HUES64 (cell line): ENCODE measurements at regions not wholly inside any gene's neighbourhood (a gene's known extent, or its start where the extent isn't known, plus 50 kb on each side); places are given as distances from the start of the nearest gene placed in this dataset.

Experiments used
- H3K27ac ChIP-seq: 2 replicates; pipeline ENCODE4 v1.7.0; 2013; ENCODE audit warnings: low read depth, low read length, inconsistent platforms
- H3K27me3 ChIP-seq: 2 replicates; pipeline ENCODE4 v1.6.1; 2013; ENCODE audit warnings: mild to moderate bottlenecking, low read length; ENCODE audit not compliant: insufficient read depth
- H3K36me3 ChIP-seq: 2 replicates; pipeline ENCODE4 v1.6.1; 2013; ENCODE audit warnings: mild to moderate bottlenecking, low read length; ENCODE audit not compliant: insufficient read depth
- H3K4me1 ChIP-seq: 2 replicates; pipeline ENCODE4 v1.6.1; 2013; ENCODE audit warnings: mild to moderate bottlenecking, low read length, moderate library complexity; ENCODE audit not compliant: insufficient read depth
- H3K4me3 ChIP-seq: 2 replicates; pipeline ENCODE4 v1.5.1; 2013; ENCODE audit warnings: mild to moderate bottlenecking, low read length, moderate library complexity
- H3K9ac ChIP-seq: 2 replicates; pipeline ENCODE4 v1.6.1; 2013; ENCODE audit warnings: mild to moderate bottlenecking, low read depth, low read length
- H3K9me3 ChIP-seq: 2 replicates; pipeline ENCODE4 v1.6.1; 2013; ENCODE audit warnings: low read depth, low read length; ENCODE audit not compliant: insufficient read depth
- WGBS: fragments of 150-250, 120-280 bp; methylation state at CpG from one replicate; pipeline ENCODE4 v1.1.7; 2013; ENCODE audit warnings: missing lambda C conversion rate; 5-methylcytosine and 5-hydroxymethylcytosine counted together

DNA sequence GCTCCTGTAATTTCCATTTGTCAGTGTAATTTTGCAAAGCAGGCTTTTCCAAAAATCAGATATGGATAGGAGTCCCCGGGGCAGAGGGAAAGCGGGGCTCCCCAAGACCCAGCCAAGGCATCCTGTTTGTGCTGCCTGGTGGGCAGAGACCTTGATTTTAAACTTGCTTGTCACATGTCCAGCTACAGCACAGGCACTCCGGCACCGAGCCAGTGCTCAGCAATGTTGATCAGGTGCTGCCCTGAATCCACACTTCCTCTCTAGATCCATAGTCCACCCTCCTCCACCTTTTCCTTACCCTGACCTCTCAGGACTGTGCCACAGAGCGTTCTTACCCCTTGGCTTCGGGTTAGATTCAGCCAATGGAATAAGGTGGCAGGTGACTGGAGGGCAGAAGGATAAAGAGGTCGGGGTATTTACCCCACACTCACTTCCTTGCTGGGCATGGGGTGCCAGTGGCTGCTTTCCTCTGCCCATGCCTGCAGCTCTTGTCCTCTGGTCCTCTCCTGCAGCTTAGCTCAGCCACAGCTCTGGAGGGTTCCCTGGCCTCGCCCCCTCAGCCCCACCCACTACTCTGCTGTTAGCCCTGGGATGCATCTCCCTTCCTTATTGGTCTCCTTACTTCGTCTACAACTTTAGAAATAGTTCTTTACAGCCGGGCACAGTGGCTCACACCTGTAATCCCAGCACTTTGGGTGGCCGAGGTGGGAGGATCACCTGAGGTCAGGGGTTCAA lies 80.1 kb downstream of the IRF2BPL start:
- peaks cover 19% of the 10 kb centered on the region for H3K4me1 ChIP-seq

DNA sequence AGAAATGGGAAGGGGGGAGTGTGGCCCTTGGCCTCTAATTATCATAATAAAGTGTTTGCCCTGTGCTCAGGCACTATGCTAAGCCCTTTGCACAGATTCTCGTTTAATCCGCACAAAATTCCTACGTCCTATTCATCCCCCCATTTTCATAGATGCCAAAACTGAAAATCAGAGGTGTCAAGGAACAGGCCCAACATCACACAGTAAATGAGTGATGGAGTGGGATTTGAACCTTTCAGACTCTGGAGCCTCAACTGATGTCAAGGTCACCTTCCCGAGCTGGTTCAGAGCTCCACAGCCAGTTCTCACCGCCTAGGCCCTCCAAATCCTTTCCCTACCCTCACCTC lies 80.7 kb downstream of the IRF2BPL start:
- Histone ChIP-seq H3K36me3 (no peaks in the 10 kb centered on the region), H3K9me3 (no peaks in the 10 kb centered on the region), H3K27ac (peak overlapping the region; percentile 86; the same call in 1 of the 2 replicates), H3K9ac (peak overlapping the region; percentile 39; the same call in 1 of the 2 replicates), H3K4me3 (peak overlapping the region; percentile 26; the same call in 1 of the 2 replicates), H3K4me1 (peaks cover 19% of the 10 kb centered on the region), H3K27me3 (no peaks in the 10 kb centered on the region)
- 23% methylated on average over 5 of the region's 5 CpGs for WGBS

More for the DNA sequence above, 80.1 kb downstream of the IRF2BPL start:
- Histone ChIP-seq H3K36me3 (no peaks in the 10 kb centered on the region), H3K27me3 (no peaks in the 10 kb centered on the region), H3K4me3 (no peak overlapping the region), H3K9me3 (no peaks in the 10 kb centered on the region), H3K27ac (peak overlapping the region; percentile 86; the same call in 1 of the 2 replicates), H3K9ac (peak overlapping the region; percentile 39; the same call in 1 of the 2 replicates)
- 73% methylated on average over 11 of the region's 11 CpGs for WGBS

DNA sequence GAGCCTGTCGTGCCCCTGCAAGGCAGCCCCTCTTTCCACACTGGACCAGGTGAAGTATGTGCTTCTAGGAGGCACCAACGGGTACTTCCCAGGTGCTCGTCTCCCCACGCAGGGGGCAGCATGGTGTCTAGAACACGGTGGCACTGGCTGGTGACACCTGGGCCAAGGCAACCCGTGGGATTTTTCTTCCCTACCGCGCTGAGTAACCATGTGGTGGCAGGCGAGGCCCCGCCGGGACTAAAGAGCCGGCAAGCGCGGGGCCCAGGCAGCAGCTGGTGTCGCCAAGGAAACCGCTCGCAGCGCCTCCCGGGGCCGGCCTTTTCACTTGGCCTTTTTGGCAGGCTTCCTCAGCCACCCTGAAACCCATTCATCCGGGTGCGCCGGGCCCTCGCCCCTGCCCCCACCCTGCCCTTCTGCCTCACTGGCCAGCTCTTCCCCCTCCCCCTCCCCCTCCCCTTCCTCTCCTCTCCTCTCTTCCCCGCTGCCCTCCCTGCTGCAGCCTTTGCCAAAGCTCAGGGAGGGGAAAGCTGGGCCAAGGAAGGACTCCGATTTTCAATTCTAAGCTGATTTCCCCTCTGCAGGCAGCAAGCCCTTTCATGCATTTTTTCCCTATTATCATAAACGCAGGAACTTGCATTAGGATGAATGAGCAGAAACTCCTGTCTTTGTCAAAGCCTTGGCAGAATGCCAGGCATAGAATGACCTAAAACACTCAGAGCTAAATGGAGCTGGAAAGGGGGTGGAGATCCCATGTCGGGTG lies 81.2 kb downstream of the IRF2BPL start:
- Histone ChIP-seq H3K9me3 (no peaks in the 10 kb centered on the region), H3K4me1 (peaks cover 19% of the 10 kb centered on the region), H3K4me3 (peak overlapping the region; percentile 26; the same call in 1 of the 2 replicates), H3K27ac (peak overlapping the region; percentile 86), H3K36me3 (no peaks in the 10 kb centered on the region), H3K27me3 (no peaks in the 10 kb centered on the region), H3K9ac (peak overlapping the region; percentile 39; the same call in 1 of the 2 replicates)
- WGBS: 4% methylated on average over 28 of the region's 28 CpGs

DNA sequence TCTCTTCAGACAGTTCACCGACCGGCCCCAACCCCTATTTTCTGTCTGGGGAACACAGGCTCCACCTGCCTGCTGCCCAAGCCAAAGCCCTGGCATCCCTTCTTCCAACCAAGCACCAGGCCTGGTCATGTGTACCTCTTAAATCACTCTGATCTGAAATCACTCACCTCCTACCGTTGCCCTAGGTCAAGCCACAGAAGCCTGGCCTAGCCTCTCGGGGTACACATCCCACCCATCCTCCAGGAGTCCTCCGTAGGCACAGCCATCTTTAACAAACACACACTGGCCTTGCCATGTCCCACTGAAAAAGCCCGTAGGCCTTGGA lies 81.8 kb downstream of the IRF2BPL start:
- peak overlapping the region; percentile 86 for H3K27ac ChIP-seq
- 73% methylated on average over 6 of the region's 6 CpGs for WGBS

DNA sequence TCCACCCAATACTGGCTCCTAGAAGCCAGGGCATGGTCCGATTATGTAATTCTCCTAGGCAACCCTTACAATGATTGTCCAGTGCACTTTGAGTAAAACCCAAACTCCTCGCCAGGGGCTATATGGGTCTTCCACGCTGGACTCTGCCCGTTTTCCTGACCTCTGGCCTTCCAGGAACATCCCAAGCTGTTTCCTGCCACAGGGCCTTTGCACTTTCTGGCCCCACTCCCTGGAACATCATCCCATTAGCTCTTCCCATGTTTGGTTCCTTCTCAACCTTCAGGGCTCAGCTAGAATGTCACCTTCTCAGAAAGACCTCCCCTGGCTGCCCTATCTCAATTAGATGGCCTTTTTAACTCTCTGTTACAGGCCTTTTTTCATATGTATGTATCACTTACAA lies 85.4 kb downstream of the IRF2BPL start:
- no peak overlapping the region for H3K4me3 ChIP-seq
- no peaks in the 10 kb centered on the region for H3K9me3 ChIP-seq
- H3K27ac ChIP-seq: no peak overlapping the region
- peaks cover 22% of the 10 kb centered on the region for H3K4me1 ChIP-seq
- H3K36me3 ChIP-seq: no peaks in the 10 kb centered on the region
- no peak overlapping the region for H3K9ac ChIP-seq
- WGBS: 97% methylated on average over 4 of the region's 4 CpGs
- H3K27me3 ChIP-seq: no peaks in the 10 kb centered on the region

More for the DNA sequence above, 81.8 kb downstream of the IRF2BPL start:
- H3K4me1 ChIP-seq: peaks cover 19% of the 10 kb centered on the region
- no peaks in the 10 kb centered on the region for H3K27me3 ChIP-seq
- H3K9ac ChIP-seq: peak overlapping the region; percentile 21; the same call in 1 of the 2 replicates
- H3K9me3 ChIP-seq: no peaks in the 10 kb centered on the region
- no peaks in the 10 kb centered on the region for H3K36me3 ChIP-seq
- H3K4me3 ChIP-seq: no peak overlapping the region

DNA sequence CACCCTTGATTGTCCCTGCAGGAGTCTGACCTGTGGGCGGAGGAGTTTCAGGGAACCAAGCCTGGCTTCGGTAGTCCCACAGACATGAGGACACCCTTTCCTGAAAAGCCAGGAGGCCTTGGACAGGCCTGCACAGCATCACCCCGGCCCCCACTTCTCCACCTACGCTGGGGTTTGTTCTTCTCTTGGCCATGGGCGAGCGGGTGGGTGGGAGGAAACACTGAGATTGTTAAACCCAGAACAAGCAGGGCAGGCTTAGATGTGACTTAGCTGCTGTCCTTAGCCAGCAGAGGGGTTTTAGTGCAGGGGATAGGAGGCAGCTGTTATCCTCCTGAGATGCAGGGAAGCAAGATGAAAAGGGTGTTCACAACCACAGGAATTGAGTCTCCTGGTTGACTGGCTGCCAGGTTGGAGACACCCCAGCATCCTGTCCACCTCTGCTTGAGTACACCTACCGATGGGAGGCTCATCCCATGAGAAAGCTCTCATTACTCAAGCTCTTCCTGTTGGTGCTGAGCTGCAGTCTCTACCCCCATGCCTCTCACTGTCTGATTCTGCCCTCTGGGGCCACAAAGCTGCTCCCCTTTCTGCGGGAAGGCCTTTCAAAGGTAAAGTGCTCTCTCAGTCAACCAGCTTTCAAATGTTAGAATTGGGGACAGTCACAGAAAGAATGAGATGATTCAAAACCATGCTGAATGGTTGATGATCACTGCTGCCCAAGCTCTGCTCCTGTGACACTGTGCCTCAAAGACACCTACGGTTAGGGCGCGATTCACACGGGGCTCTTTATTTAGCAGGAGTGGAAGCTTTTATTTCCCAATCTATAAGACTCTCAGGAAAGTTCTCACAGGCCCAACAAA lies 86.3 kb downstream of the IRF2BPL start:
- Histone ChIP-seq H3K36me3 (no peaks in the 10 kb centered on the region), H3K9me3 (no peaks in the 10 kb centered on the region), H3K9ac (no peak overlapping the region), H3K27me3 (no peaks in the 10 kb centered on the region), H3K4me1 (peaks cover 18% of the 10 kb centered on the region), H3K4me3 (no peak overlapping the region), H3K27ac (no peak overlapping the region)
- 75% methylated on average over 12 of the region's 12 CpGs for WGBS

DNA sequence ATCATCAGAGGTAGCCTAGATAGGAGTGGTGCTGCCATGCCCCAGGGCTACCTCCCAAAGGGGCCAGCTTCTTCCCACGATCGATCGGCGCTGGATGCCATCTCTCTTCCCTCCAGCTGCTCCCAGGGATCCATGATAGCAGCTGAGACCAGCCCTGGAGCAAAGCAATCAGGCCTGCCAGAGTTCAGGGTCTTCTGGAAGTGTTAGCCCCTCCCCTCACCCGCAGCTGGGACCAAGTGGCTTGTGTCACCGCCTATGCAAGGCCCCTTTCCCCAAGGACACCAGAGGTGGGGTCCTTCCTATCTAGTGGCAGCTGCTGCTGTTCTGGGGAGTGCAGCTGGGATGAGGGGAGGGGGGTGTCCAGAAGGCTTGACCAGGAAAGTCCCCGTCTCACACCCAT lies 87.0 kb downstream of the IRF2BPL start:
- Histone ChIP-seq H3K27me3 (no peaks in the 10 kb centered on the region), H3K27ac (no peak overlapping the region), H3K4me1 (peaks cover 12% of the 10 kb centered on the region), H3K4me3 (no peak overlapping the region), H3K9ac (no peak overlapping the region), H3K9me3 (no peaks in the 10 kb centered on the region), H3K36me3 (no peaks in the 10 kb centered on the region)
- WGBS: 67% methylated on average over 7 of the region's 7 CpGs

DNA sequence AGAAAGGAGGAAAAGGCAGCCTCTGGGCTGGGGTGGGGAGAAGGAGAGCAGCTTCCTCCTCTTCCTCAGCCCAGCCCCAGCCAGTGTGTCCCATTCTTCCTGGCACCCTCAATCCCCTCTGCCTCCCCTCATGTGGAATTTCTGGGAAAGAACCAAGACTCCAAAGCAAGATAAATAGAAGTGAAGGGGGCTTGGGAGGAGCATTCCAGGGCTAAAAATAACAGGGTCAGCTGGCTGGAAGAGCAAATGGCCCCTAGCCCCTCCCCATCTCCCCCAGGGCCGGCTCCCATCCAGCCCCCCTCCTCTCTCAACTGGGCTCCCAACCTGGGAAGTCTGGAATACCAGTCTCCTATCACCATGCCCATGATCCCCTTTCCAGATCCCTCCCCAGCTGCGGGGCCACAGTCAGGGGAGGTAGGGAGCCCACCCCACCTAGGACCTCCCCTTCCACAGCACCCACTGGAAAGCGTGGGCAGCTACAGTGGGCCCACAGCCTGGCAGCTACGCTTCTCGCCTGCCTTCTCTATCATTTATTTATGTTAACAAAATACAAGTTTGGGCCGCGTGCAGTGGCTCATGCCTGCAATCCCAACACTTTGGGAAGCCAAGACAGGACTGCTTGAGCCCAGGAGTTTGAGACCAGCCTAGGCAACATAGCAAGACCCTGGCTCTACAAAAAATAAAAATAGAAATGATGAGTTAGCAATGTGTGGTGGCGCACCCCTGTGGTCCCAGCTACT lies 88.3 kb downstream of the IRF2BPL start:
- Histone ChIP-seq H3K9ac (no peak overlapping the region), H3K36me3 (no peaks in the 10 kb centered on the region), H3K27me3 (no peaks in the 10 kb centered on the region), H3K27ac (no peak overlapping the region), H3K4me1 (peaks cover 11% of the 10 kb centered on the region; the same call in 1 of the 2 replicates), H3K4me3 (no peak overlapping the region), H3K9me3 (no peaks in the 10 kb centered on the region)
- 85% methylated on average over 8 of the region's 8 CpGs for WGBS

DNA sequence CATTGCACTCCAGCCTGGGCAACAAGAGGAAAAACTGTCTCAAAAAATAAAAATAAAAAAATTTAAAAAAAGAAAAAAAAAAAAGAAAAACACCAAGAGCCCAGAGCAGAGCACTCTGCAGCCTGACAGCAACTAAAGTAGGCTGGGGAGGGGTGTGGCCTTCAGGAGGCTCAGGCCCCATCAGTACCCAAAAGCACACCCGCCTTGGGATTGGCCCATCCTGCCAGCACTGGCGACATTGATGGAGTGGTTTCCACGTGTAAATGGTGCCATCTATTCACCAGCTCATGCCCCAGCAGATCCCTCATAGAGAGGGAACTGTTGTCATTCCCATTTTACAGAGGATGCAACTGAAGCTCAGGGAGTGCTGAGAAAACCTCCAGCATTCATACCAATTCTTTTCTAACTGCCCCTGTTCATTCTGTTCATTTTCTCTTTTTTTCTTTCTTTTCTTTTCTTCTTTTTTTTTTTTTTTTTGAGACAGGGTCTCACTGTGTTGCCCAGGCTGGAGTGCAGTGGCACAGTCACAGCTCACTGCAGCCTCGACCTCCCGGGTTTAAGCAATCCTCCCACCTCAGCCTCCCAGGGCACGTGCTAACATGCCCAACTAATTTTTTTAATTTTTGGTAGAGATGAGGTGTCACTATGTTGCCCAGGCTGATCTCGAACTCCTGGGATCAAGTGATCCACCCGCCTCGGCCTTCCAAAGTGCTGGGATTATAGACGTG lies 89.3 kb downstream of the IRF2BPL start:
- no peaks in the 10 kb centered on the region for H3K9me3 ChIP-seq
- no peaks in the 10 kb centered on the region for H3K27me3 ChIP-seq
- H3K4me3 ChIP-seq: no peak overlapping the region
- H3K4me1 ChIP-seq: peaks cover 11% of the 10 kb centered on the region; the same call in 1 of the 2 replicates
- H3K27ac ChIP-seq: no peak overlapping the region
- H3K36me3 ChIP-seq: no peaks in the 10 kb centered on the region
- 88% methylated on average over 10 of the region's 10 CpGs for WGBS
- H3K9ac ChIP-seq: no peak overlapping the region

DNA sequence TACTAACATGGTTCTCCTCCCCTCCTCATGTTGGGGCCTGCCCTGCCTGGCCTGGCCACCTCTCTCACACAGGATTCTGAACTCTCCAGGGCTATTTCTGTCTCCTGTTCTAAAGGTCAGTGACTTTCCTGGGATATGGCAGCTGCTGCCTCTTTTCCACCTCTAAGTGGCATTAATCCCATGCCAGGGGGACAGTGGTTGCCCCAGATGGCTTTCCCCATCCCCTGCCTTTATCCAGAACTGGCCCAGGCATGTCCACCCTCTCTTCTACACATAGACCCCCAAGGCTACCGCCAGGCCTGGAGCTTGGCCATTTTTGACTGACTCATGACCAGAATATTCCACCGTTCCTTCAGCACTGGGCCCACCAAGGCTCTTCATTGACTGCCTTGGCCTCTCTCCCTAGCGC lies 90.4 kb downstream of the IRF2BPL start:
- 96% methylated on average over 3 of the region's 3 CpGs for WGBS
- Histone ChIP-seq H3K9ac (no peak overlapping the region), H3K27ac (no peak overlapping the region)

More for the DNA sequence above, 90.4 kb downstream of the IRF2BPL start:
- Histone ChIP-seq H3K4me1 (peaks cover 11% of the 10 kb centered on the region), H3K4me3 (no peak overlapping the region), H3K36me3 (no peaks in the 10 kb centered on the region), H3K9me3 (no peaks in the 10 kb centered on the region), H3K27me3 (no peaks in the 10 kb centered on the region)
